Liver (tissue), 3 donors: ENCODE measurements at regions not wholly inside any gene's neighbourhood (a gene's known extent, or its start where the extent isn't known, plus 50 kb on each side); places are given as distances from the start of the nearest gene placed in this dataset.

Experiments used
- EGR1 ChIP-seq, 2 donors: IDR thresholded peaks; 2 replicates each; pipeline ENCODE4 v1.6.1; 2016 to 2018; ENCODE audit warnings: antibody characterized with exemption in 2 of 2, low read depth in 2 of 2
- FOXA1 ChIP-seq: IDR thresholded peaks from 2 replicates; pipeline ENCODE4 v1.6.1; 2016; ENCODE audit warnings: antibody characterized with exemption
- GABPA ChIP-seq, 2 donors: IDR thresholded peaks in 1 of 2; conservative IDR thresholded peaks in 1 of 2; 2 replicates each; pipeline ENCODE4 v1.6.1; 2016; ENCODE audit warnings: antibody characterized with exemption in 2 of 2, mild to moderate bottlenecking in 1 of 2, moderate library complexity in 1 of 2
- JUND ChIP-seq, 2 donors: IDR thresholded peaks; 2 replicates each; pipeline ENCODE4 v1.6.1; 2016; ENCODE audit warnings: antibody characterized with exemption in 2 of 2
- NR2F2 ChIP-seq: IDR thresholded peaks from 2 replicates; pipeline ENCODE4 v1.6.1; 2016; ENCODE audit warnings: antibody characterized with exemption
- RAD21 ChIP-seq, 2 donors: IDR thresholded peaks; 2 replicates each; pipeline ENCODE4 v1.6.1; 2016; ENCODE audit warnings: antibody characterized with exemption in 2 of 2, mild to moderate bottlenecking in 2 of 2
- RXRA ChIP-seq, 2 donors: IDR thresholded peaks; 2 replicates each; pipeline ENCODE4 v1.6.1; 2017 to 2018; ENCODE audit warnings: antibody characterized with exemption in 2 of 2, mild to moderate bottlenecking in 1 of 2
- SP1 ChIP-seq: IDR thresholded peaks from 2 replicates; pipeline ENCODE4 v1.6.1; 2018; ENCODE audit warnings: antibody characterized with exemption, mild to moderate bottlenecking
- TAF1 ChIP-seq: conservative IDR thresholded peaks from 2 replicates; pipeline ENCODE4 v1.6.1; 2016; ENCODE audit warnings: antibody characterized with exemption, mild to moderate bottlenecking
- YY1 ChIP-seq: IDR thresholded peaks from 2 replicates; pipeline ENCODE4 v1.6.1; 2016; ENCODE audit warnings: antibody characterized with exemption, mild to moderate bottlenecking
- TF ChIP-seq, protein P1 (sequence below): fragments of 150-350 bp; IDR thresholded peaks from 2 replicates; pipeline ENCODE4 v1.5.1; 2017; ENCODE audit warnings: improper control_type of control experiment, low read depth, low read length; ENCODE audit not compliant: missing input control
- TF ChIP-seq, protein P2 (sequence below): IDR thresholded peaks from 2 replicates; pipeline ENCODE4 v1.6.1; 2016; ENCODE audit warnings: antibody characterized with exemption, mild to moderate bottlenecking
- TF ChIP-seq, protein P3 (sequence below): IDR thresholded peaks from 2 replicates; pipeline ENCODE4 v1.6.1; 2016; ENCODE audit warnings: antibody characterized with exemption
- TF ChIP-seq, protein P4 (sequence below): IDR thresholded peaks from 2 replicates; pipeline ENCODE4 v1.6.1; 2016; ENCODE audit warnings: antibody characterized with exemption
- donor health status: healthy.
- donor health status: healthy.

DNA sequence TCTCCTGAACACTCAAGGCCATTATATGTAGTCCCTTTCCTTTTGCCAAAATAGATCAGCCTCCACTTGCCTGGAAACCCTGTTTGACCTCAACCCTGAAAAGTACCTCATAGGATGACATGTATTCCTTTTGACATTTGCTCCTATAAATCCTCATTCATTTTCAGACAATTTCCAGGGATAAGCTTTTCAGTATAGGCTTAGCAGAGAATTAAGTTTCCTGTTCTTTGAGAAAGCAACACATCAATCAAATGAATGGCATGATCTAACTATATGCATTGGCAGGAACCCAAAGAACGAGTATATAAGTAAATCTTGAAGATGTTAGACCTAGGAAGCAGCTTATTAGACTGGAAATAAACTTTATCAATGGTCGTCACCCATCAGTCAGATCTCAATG lies 483.0 kb downstream of the CCDC85A start:
- TF ChIP-seq, protein P1, sequence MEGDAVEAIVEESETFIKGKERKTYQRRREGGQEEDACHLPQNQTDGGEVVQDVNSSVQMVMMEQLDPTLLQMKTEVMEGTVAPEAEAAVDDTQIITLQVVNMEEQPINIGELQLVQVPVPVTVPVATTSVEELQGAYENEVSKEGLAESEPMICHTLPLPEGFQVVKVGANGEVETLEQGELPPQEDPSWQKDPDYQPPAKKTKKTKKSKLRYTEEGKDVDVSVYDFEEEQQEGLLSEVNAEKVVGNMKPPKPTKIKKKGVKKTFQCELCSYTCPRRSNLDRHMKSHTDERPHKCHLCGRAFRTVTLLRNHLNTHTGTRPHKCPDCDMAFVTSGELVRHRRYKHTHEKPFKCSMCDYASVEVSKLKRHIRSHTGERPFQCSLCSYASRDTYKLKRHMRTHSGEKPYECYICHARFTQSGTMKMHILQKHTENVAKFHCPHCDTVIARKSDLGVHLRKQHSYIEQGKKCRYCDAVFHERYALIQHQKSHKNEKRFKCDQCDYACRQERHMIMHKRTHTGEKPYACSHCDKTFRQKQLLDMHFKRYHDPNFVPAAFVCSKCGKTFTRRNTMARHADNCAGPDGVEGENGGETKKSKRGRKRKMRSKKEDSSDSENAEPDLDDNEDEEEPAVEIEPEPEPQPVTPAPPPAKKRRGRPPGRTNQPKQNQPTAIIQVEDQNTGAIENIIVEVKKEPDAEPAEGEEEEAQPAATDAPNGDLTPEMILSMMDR, result no peak
- no peak for TF ChIP-seq TAF1
- TF ChIP-seq GABPA (IDR thresholded peaks at IDR 0.05 in 1 of 2, conservative IDR thresholded peaks at IDR 0.05 in 1 of 2), result no peak
- TF ChIP-seq, protein P2, sequence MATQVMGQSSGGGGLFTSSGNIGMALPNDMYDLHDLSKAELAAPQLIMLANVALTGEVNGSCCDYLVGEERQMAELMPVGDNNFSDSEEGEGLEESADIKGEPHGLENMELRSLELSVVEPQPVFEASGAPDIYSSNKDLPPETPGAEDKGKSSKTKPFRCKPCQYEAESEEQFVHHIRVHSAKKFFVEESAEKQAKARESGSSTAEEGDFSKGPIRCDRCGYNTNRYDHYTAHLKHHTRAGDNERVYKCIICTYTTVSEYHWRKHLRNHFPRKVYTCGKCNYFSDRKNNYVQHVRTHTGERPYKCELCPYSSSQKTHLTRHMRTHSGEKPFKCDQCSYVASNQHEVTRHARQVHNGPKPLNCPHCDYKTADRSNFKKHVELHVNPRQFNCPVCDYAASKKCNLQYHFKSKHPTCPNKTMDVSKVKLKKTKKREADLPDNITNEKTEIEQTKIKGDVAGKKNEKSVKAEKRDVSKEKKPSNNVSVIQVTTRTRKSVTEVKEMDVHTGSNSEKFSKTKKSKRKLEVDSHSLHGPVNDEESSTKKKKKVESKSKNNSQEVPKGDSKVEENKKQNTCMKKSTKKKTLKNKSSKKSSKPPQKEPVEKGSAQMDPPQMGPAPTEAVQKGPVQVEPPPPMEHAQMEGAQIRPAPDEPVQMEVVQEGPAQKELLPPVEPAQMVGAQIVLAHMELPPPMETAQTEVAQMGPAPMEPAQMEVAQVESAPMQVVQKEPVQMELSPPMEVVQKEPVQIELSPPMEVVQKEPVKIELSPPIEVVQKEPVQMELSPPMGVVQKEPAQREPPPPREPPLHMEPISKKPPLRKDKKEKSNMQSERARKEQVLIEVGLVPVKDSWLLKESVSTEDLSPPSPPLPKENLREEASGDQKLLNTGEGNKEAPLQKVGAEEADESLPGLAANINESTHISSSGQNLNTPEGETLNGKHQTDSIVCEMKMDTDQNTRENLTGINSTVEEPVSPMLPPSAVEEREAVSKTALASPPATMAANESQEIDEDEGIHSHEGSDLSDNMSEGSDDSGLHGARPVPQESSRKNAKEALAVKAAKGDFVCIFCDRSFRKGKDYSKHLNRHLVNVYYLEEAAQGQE, result no peak
- TF ChIP-seq, protein P3, sequence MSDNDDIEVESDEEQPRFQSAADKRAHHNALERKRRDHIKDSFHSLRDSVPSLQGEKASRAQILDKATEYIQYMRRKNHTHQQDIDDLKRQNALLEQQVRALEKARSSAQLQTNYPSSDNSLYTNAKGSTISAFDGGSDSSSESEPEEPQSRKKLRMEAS, result no peak
- TF ChIP-seq YY1, result no peak
- no peak for TF ChIP-seq RXRA (IDR thresholded peaks at IDR 0.05)
- TF ChIP-seq NR2F2, result no peak
- no peak for TF ChIP-seq FOXA1
- TF ChIP-seq RAD21 (IDR thresholded peaks at IDR 0.05), result no peak
- no peak for TF ChIP-seq SP1
- no peak for TF ChIP-seq EGR1 (IDR thresholded peaks at IDR 0.05; ENCODE audit: low read depth in 2 of 2)
- TF ChIP-seq, protein P4, sequence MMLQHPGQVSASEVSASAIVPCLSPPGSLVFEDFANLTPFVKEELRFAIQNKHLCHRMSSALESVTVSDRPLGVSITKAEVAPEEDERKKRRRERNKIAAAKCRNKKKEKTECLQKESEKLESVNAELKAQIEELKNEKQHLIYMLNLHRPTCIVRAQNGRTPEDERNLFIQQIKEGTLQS, result no peak
- TF ChIP-seq JUND (IDR thresholded peaks at IDR 0.05), result no peak
